Calu3 (cell line): ENCODE measurements at regions not wholly inside any gene's neighbourhood (a gene's known extent, or its start where the extent isn't known, plus 50 kb on each side); places are given as distances from the start of the nearest gene placed in this dataset.

ENCODE experiments used
- BruUV-seq: library from RNA; stranded (reverse); fragments of 400-500 nt; replicated peaks from 2 replicates; lab custom pipeline; 2021; lab: Mats Ljungman, UMichigan
- CTCF ChIA-PET: fragments of 300-600 bp; sonication (Branson Sonifier 250); formaldehyde crosslinking; loops from one replicate; lab custom pipeline; 2022; ENCODE audit warnings: antibody characterized with exemption; lab: Charles Lee
- DNase-seq: peaks from one replicate; pipeline ENCODE4 v3.0.0; 2022
- H3K27ac Mint-ChIP-seq: one replicate; pipeline ENCODE4 v1.8.0; 2022; ENCODE audit warnings: mixed read lengths; ENCODE audit not compliant: unreplicated experiment
- H3K27me3 Mint-ChIP-seq: one replicate; pipeline ENCODE4 v1.8.0; 2022; ENCODE audit warnings: mixed read lengths; ENCODE audit not compliant: unreplicated experiment
- H3K36me3 Mint-ChIP-seq: one replicate; pipeline ENCODE4 v1.8.0; 2022; ENCODE audit warnings: mild to moderate bottlenecking, moderate library complexity, mixed read lengths; ENCODE audit not compliant: insufficient read depth, unreplicated experiment
- H3K4me1 Mint-ChIP-seq: one replicate; pipeline ENCODE4 v1.8.0; 2022; ENCODE audit warnings: mild to moderate bottlenecking, low read depth, mixed read lengths; ENCODE audit not compliant: unreplicated experiment
- H3K4me3 Mint-ChIP-seq: one replicate; pipeline ENCODE4 v1.8.0; 2022; ENCODE audit warnings: mild to moderate bottlenecking, low read depth, moderate library complexity, mixed read lengths; ENCODE audit not compliant: unreplicated experiment
- H3K9me3 Mint-ChIP-seq: one replicate; pipeline ENCODE4 v1.8.0; 2022; ENCODE audit warnings: low read depth, mixed read lengths; ENCODE audit not compliant: unreplicated experiment
- CTCF ChIP-seq: fragments of 200-600 bp; IDR thresholded peaks from one replicate; pipeline ENCODE4 v1.8.0; 2022; ENCODE audit warnings: antibody characterized with exemption; ENCODE audit not compliant: unreplicated experiment
- intact Hi-C: fragments of 100-400 bp; cut with micrococcal nuclease; formaldehyde crosslinking; loops from one replicate; pipeline ENCODE4 v1.10.0; 2022; ENCODE audit not compliant: unreplicated experiment

DNA sequence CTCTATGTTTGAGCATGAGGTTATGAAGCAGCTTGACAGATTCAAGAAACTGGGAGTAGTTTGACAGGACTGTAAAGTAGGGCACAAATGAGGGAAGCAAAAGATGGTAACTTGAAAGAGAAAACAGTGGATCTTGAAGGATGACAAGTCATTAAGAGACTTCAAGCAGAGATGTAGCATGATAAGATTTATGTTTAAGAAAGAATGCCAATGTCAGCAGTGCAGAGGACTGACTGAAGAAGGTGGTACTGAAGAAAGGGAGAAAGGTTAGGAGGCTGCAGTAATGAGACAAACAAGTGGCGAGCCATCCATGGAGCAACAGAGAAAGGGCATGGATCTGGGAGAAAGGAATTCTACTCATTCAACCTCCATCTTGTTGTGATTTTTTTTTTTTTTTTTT, 120.2 kb upstream of the RAP1B start:
- Mint-ChIP-seq H3K4me3 (no peak overlapping the region), H3K4me1 (no peaks in the 10 kb centered on the region), H3K36me3 (no peaks in the 10 kb centered on the region), H3K27me3 (peaks cover 15% of the 10 kb centered on the region), H3K9me3 (no peaks in the 10 kb centered on the region), H3K27ac (no peak overlapping the region)
- no TSS peak for BruUV-seq
- TF ChIP-seq CTCF, result no peak
- CTCF ChIA-PET, result no interaction called here
- intact Hi-C loops, result no loop called here
- no peak for DNase-seq

GRCh38 chr12:68491204-68491960, 119.3 kb upstream of the RAP1B start:
- CTCF ChIA-PET, result no interaction called here
- no peak for TF ChIP-seq CTCF
- H3K27ac Mint-ChIP-seq, result no peak overlapping the region
- no peak overlapping the region for H3K4me3 Mint-ChIP-seq
- peaks cover 15% of the 10 kb centered on the region for H3K27me3 Mint-ChIP-seq
- no peak for DNase-seq
- no peaks in the 10 kb centered on the region for H3K4me1 Mint-ChIP-seq
- H3K9me3 Mint-ChIP-seq, result no peaks in the 10 kb centered on the region
- H3K36me3 Mint-ChIP-seq, result no peaks in the 10 kb centered on the region
- intact Hi-C loops, result no loop called here
- no TSS peak for BruUV-seq

DNA sequence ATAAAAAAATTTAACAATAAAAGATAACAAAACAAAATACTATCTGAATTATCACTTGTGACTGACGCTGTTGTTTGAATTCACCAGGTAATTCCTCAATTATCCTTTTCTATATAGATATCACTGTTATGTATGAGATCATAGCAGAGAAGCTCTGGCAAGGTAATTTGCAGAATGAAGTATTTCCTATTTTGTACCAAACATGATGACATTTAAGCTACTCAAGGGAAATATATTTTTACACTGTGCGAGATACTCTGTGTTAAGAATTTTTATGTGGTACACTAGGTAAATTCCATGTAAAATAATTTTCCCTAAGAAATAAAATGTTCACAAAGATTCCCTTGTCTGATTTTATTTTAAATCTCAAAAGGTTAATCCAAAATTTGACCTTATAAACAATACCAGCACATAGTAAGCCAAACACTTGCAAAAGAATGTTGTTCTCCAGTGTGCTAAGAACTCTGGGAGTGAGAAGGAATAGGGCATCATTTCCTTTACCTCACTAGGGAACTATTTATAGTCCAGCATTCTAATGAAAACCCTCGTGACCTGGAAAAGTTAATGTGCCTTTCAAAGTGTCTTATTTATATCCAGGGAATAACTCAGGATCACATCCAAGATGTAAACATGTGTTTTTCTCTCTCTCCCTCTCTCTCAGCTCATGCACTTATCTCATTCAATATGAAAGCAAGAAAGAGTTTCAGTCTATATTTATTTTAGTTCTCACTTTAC, 115.2 kb upstream of the RAP1B start:
- Mint-ChIP-seq H3K4me1 (no peaks in the 10 kb centered on the region), H3K9me3 (no peaks in the 10 kb centered on the region), H3K27me3 (peaks cover 31% of the 10 kb centered on the region), H3K27ac (no peak overlapping the region), H3K36me3 (no peaks in the 10 kb centered on the region), H3K4me3 (no peak overlapping the region)
- DNase-seq, result no peak
- no TSS peak for BruUV-seq
- intact Hi-C loops, result no loop called here
- TF ChIP-seq CTCF, result no peak
- CTCF ChIA-PET, result no interaction called here

DNA sequence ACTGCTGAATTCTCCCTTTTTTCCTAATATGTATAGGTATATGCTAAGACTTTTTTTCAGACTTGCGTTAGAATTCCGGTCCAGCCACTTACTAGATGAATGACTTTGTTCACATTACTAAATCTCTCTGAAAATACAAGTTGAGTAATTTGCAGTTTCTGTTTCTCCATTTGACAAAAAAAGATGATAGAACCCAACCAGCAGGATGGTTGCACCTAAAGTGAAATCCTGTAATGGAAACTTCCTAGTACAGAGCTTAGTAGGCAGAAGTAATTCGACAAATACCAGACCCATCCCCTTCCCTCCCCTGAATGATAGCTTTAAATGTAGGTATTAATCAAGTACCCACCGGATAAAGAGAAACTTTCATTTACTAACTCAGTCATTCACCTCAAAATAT, 113.6 kb upstream of the RAP1B start:
- CTCF ChIA-PET, result no interaction called here
- Mint-ChIP-seq H3K4me1 (no peaks in the 10 kb centered on the region), H3K9me3 (no peaks in the 10 kb centered on the region), H3K36me3 (no peaks in the 10 kb centered on the region), H3K27me3 (peaks cover 38% of the 10 kb centered on the region), H3K27ac (no peak overlapping the region), H3K4me3 (no peak overlapping the region)
- no peak for DNase-seq
- TF ChIP-seq CTCF, result no peak
- no TSS peak for BruUV-seq
- intact Hi-C loops, result no loop called here
